GM23338 (cell line): ENCODE measurements at regions not wholly inside any gene's neighbourhood (a gene's known extent, or its start where the extent isn't known, plus 50 kb on each side); places are given as distances from the start of the nearest gene placed in this dataset.

Experiments
- ATAC-seq: fragments of 200-7000 bp; cut with Tn5 transposase; 3 replicates; pipeline ENCODE4 v1.9.1; 2020
- DNase-seq: peaks from one replicate; pipeline ENCODE4 v3.0.0-alpha.2; 2015; ENCODE audit warnings: low spot score
- H2AFZ ChIP-seq: fragments of 200-600 bp; sonication (generic); 2 replicates; pipeline ENCODE4 v1.8.0; 2016; ENCODE audit warnings: antibody characterized with exemption, mild to moderate bottlenecking, moderate library complexity
- H3F3A ChIP-seq: fragments of 200-600 bp; sonication (generic); replicated peaks from 2 replicates; pipeline ENCODE4 v1.8.0; 2017; ENCODE audit warnings: antibody characterized with exemption, mixed run types, low read depth
- H3K27ac ChIP-seq: fragments of 200-600 bp; sonication (generic); 2 replicates; pipeline ENCODE4 v1.6.1; 2016; ENCODE audit warnings: low read depth
- H3K27me3 ChIP-seq: fragments of 200-600 bp; sonication (generic); 2 replicates; pipeline ENCODE4 v1.8.0; 2016; ENCODE audit warnings: mild to moderate bottlenecking, mixed run types, moderate library complexity; ENCODE audit not compliant: insufficient read depth
- H3K36me3 ChIP-seq: fragments of 200-600 bp; sonication (generic); 2 replicates; pipeline ENCODE4 v1.8.0; 2016; ENCODE audit warnings: mild to moderate bottlenecking; ENCODE audit not compliant: insufficient read depth
- H3K4me1 ChIP-seq: fragments of 200-600 bp; sonication (generic); 2 replicates; pipeline ENCODE4 v1.8.0; 2016; ENCODE audit warnings: mild to moderate bottlenecking, moderate library complexity; ENCODE audit not compliant: insufficient read depth
- H3K4me2 ChIP-seq: fragments of 200-600 bp; sonication (generic); 2 replicates; pipeline ENCODE4 v1.7.1; 2017; ENCODE audit warnings: mixed run types
- H3K4me3 ChIP-seq: fragments of 200-600 bp; sonication (generic); 2 replicates; pipeline ENCODE4 v1.6.1; 2016; ENCODE audit warnings: mixed run types
- H3K79me2 ChIP-seq: fragments of 200-600 bp; sonication (generic); replicated peaks from 2 replicates; pipeline ENCODE4 v1.8.0; 2017; ENCODE audit warnings: mild to moderate bottlenecking; ENCODE audit not compliant: insufficient read depth
- H3K9me2 ChIP-seq: fragments of 200-600 bp; sonication (generic); 2 replicates; pipeline ENCODE4 v1.8.0; 2017; ENCODE audit not compliant: insufficient read depth
- H4K20me1 ChIP-seq: fragments of 200-600 bp; sonication (generic); replicated peaks from 2 replicates; pipeline ENCODE4 v1.8.0; 2017; ENCODE audit warnings: mild to moderate bottlenecking; ENCODE audit not compliant: insufficient read depth
- H3K27ac Mint-ChIP-seq: 2 replicates; pipeline ENCODE4 v1.8.0; 2020; ENCODE audit warnings: inconsistent platforms, mild to moderate bottlenecking, moderate library complexity, mixed read lengths
- H3K27me3 Mint-ChIP-seq: 3 replicates; pipeline ENCODE4 v1.8.0; 2022; ENCODE audit warnings: low read depth, mild to moderate bottlenecking, moderate library complexity, mixed read lengths, inconsistent platforms; ENCODE audit not compliant: insufficient read depth, poor library complexity
- H3K36me3 Mint-ChIP-seq: 3 replicates; pipeline ENCODE4 v1.8.0; 2021; ENCODE audit warnings: low read depth, mild to moderate bottlenecking, inconsistent platforms, moderate library complexity, mixed read lengths
- H3K4me1 Mint-ChIP-seq: 3 replicates; pipeline ENCODE4 v1.8.0; 2020; ENCODE audit warnings: mild to moderate bottlenecking, inconsistent platforms, mixed read lengths
- H3K4me3 Mint-ChIP-seq: 3 replicates; pipeline ENCODE4 v1.8.0; 2021; ENCODE audit warnings: moderate library complexity, mild to moderate bottlenecking, inconsistent platforms, mixed read lengths
- H3K9me3 Mint-ChIP-seq: 3 replicates; pipeline ENCODE4 v1.8.0; 2020; ENCODE audit warnings: moderate library complexity, mild to moderate bottlenecking, inconsistent platforms, mixed read lengths
- CREB1 ChIP-seq: fragments of 250-450 bp; sonication (Bioruptor Pico); IDR thresholded peaks from 2 replicates; pipeline ENCODE4 v1.5.0; 2020; ENCODE audit warnings: low read depth, mild to moderate bottlenecking, moderate library complexity
- ETS1 ChIP-seq: IDR thresholded peaks from 2 replicates; pipeline ENCODE4 v1.6.1; 2016; ENCODE audit warnings: antibody characterized with exemption
- EZH2 ChIP-seq: fragments of 200-600 bp; sonication (generic); IDR thresholded peaks from one replicate; pipeline ENCODE4 v1.8.0; 2017; ENCODE audit warnings: antibody characterized with exemption, mild to moderate bottlenecking, low read depth; ENCODE audit not compliant: unreplicated experiment
- EZH2phosphoT487 ChIP-seq: fragments of 200-600 bp; sonication (generic); IDR thresholded peaks from one replicate; pipeline ENCODE4 v1.8.1; 2018; ENCODE audit warnings: antibody characterized with exemption; ENCODE audit not compliant: unreplicated experiment
- JUNB ChIP-seq: IDR thresholded peaks from one replicate; pipeline ENCODE4 v1.6.1; 2016; ENCODE audit warnings: antibody characterized with exemption; ENCODE audit not compliant: unreplicated experiment
- NANOG ChIP-seq: IDR thresholded peaks from 2 replicates; pipeline ENCODE4 v1.6.1; 2016; ENCODE audit warnings: antibody characterized with exemption, borderline replicate concordance
- POLR2AphosphoS5 ChIP-seq: IDR thresholded peaks from 2 replicates; pipeline ENCODE4 v1.6.1; 2016; ENCODE audit warnings: antibody characterized with exemption, low read depth
- STAT1 ChIP-seq: IDR thresholded peaks from one replicate; pipeline ENCODE4 v1.6.1; 2016; ENCODE audit warnings: antibody characterized with exemption; ENCODE audit not compliant: unreplicated experiment
- ZNF114 ChIP-seq: fragments of 250-450 bp; sonication (Bioruptor Pico); IDR thresholded peaks from 2 replicates; pipeline ENCODE4 v1.5.0; 2020; ENCODE audit warnings: mild to moderate bottlenecking, moderate library complexity
- ZNF331 ChIP-seq: fragments of 250-450 bp; sonication (Bioruptor Pico); IDR thresholded peaks from 2 replicates; pipeline ENCODE4 v1.5.0; 2020; ENCODE audit warnings: low read depth, mild to moderate bottlenecking, moderate library complexity
- ZNF462 ChIP-seq: fragments of 250-450 bp; sonication (Bioruptor Pico); IDR thresholded peaks from 2 replicates; pipeline ENCODE4 v1.5.0; 2020; ENCODE audit warnings: mild to moderate bottlenecking, moderate library complexity
- TF ChIP-seq, protein P1 (sequence below): IDR thresholded peaks from one replicate; pipeline ENCODE4 v1.6.1; 2018; ENCODE audit warnings: antibody characterized with exemption; ENCODE audit not compliant: unreplicated experiment
- TF ChIP-seq, protein P2 (sequence below), 2 experiments: fragments of 200-600 bp in 1 of 2; sonication (generic) in 1 of 2; conservative IDR thresholded peaks; 2 replicates each; pipeline versions ENCODE4 v1.5.1 to v1.6.1; 2016 to 2017; ENCODE audit warnings: antibody characterized with exemption in 2 of 2, low read depth in 2 of 2, mild to moderate bottlenecking in 2 of 2, moderate library complexity in 1 of 2

GRCh38 chr3:132262305-132262704 is 54.9 kb upstream of the ACP3 start:
- Histone ChIP-seq H3K27ac (no peak overlapping the region), H3K9me2 (peaks cover 4% of the 10 kb centered on the region; the same call in 1 of the 2 replicates), H3K4me2 (no peak overlapping the region), H2AFZ (no peak overlapping the region), H3K79me2 (no peaks in the 10 kb centered on the region), H3K4me3 (no peak overlapping the region), H3K27me3 (no peaks in the 10 kb centered on the region), H3K4me1 (no peaks in the 10 kb centered on the region), H4K20me1 (no peaks in the 10 kb centered on the region), H3F3A (no peaks in the 10 kb centered on the region), H3K36me3 (no peaks in the 10 kb centered on the region)
- Mint-ChIP-seq H3K36me3 (no peaks in the 10 kb centered on the region), H3K4me1 (peaks cover 10% of the 10 kb centered on the region; the same call in 2 of the 3 replicates), H3K4me3 (no peak overlapping the region), H3K27ac (no peak overlapping the region), H3K27me3 (no peaks in the 10 kb centered on the region), H3K9me3 (no peaks in the 10 kb centered on the region)
- no peak for ATAC-seq
- DNase-seq, result no peak
- TF ChIP-seq CREB1 (CRISPR knock-in tag) (no peak), ETS1 (no peak), STAT1 (no peak), JUNB (no peak), NANOG (no peak), EZH2phosphoT487 (no peak), EZH2 (no peak), ZNF114 (CRISPR knock-in tag) (no peak), POLR2AphosphoS5 (no peak), ZNF462 (CRISPR knock-in tag) (no peak), ZNF331 (CRISPR knock-in tag) (no peak)
- TF ChIP-seq, protein P1, sequence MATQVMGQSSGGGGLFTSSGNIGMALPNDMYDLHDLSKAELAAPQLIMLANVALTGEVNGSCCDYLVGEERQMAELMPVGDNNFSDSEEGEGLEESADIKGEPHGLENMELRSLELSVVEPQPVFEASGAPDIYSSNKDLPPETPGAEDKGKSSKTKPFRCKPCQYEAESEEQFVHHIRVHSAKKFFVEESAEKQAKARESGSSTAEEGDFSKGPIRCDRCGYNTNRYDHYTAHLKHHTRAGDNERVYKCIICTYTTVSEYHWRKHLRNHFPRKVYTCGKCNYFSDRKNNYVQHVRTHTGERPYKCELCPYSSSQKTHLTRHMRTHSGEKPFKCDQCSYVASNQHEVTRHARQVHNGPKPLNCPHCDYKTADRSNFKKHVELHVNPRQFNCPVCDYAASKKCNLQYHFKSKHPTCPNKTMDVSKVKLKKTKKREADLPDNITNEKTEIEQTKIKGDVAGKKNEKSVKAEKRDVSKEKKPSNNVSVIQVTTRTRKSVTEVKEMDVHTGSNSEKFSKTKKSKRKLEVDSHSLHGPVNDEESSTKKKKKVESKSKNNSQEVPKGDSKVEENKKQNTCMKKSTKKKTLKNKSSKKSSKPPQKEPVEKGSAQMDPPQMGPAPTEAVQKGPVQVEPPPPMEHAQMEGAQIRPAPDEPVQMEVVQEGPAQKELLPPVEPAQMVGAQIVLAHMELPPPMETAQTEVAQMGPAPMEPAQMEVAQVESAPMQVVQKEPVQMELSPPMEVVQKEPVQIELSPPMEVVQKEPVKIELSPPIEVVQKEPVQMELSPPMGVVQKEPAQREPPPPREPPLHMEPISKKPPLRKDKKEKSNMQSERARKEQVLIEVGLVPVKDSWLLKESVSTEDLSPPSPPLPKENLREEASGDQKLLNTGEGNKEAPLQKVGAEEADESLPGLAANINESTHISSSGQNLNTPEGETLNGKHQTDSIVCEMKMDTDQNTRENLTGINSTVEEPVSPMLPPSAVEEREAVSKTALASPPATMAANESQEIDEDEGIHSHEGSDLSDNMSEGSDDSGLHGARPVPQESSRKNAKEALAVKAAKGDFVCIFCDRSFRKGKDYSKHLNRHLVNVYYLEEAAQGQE, result no peak
- TF ChIP-seq, protein P2, sequence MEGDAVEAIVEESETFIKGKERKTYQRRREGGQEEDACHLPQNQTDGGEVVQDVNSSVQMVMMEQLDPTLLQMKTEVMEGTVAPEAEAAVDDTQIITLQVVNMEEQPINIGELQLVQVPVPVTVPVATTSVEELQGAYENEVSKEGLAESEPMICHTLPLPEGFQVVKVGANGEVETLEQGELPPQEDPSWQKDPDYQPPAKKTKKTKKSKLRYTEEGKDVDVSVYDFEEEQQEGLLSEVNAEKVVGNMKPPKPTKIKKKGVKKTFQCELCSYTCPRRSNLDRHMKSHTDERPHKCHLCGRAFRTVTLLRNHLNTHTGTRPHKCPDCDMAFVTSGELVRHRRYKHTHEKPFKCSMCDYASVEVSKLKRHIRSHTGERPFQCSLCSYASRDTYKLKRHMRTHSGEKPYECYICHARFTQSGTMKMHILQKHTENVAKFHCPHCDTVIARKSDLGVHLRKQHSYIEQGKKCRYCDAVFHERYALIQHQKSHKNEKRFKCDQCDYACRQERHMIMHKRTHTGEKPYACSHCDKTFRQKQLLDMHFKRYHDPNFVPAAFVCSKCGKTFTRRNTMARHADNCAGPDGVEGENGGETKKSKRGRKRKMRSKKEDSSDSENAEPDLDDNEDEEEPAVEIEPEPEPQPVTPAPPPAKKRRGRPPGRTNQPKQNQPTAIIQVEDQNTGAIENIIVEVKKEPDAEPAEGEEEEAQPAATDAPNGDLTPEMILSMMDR (conservative IDR thresholded peaks at IDR 0.05; ENCODE audit: low read depth in 2 of 2), result no peak
